IPS-NIHi11 (cell line): ENCODE measurements at regions not wholly inside any gene's neighbourhood (a gene's known extent, or its start where the extent isn't known, plus 50 kb on each side); places are given as distances from the start of the nearest gene placed in this dataset.

ENCODE experiments used
- DNase-seq: peaks from one replicate; pipeline ENCODE4 v3.0.0; 2012; ENCODE audit warnings: mixed read lengths, low spot score

DNA sequence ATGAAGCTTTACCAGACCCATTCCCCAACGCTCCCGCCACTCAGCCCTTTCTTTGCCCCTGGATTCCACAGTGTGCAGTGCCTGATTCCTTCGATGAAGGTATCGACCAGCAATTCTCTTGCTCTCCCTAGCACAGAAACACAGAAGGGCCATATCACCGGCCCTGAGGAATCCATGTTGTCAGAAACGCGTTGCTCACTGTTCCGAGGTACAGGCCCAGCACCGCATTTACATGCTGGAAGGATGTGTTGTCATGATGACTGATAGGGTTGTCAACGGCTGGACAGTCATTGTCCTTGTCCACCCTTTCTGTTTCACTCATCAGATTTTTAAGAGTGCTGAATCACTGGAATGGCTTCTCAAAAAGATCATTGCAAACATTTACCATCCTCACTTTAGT lies 57.2 kb upstream of the GPR6 start:
- DNase-seq: no peak

DNA sequence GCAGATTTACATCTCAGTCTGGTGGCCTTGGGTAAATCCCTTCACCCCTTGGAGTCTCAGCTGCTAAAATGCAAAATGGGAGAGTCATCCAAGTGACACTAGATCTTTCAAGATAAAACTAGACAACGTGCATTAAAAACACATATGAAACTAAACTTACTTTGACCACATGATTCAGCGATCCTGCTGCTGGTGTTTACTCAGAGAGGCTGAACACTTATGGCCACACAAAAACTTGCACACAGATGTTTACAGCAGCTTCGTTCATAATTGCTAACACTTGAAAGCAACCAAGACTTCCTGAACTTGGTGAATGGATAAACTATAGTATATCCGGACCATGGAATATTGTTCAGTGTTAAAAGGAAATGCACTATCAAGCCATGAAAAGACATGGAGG lies 55.3 kb upstream of the GPR6 start:
- no peak for DNase-seq

DNA sequence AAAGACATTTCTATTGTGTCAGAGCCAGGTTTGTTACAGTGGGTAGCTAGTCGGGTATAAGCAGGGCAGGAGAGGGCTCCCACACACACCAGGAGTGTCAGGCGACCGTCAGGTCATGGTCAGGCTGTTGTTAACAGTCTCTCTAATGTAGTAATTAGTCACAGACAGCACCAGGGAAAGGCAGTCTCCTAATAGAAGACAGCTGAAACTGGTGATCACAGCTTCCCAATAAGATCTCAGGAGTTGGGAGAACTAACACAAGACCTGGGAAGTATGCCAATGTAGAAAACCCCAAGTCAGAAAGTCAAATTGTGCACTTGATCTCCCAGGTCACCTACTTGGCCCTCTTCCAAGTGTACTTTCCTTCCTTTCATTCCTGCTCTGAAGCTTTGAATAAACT lies 53.0 kb upstream of the GPR6 start:
- DNase-seq: no peak

DNA sequence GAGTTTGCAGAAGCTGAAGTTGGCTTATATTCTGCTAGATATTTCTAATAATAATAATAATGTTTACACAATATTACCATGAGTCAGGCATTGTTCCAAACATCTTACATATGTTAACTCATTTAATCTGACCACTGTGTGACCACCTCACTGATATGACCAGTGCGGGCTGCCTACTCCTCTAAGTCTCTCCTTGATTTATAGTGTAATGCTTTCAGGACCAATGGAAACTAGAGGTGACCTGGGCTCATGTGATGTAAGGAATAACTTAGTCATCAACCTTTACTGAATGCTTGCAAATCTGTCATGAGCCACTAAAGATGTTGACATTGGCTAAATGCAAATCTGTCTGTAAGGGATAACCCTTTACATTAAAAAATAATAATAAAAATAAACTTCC lies 51.1 kb upstream of the GPR6 start:
- DNase-seq: no peak
